Effector CD4-positive, alpha-beta T cell (primary cell): ENCODE measurements at regions not wholly inside any gene's neighbourhood (a gene's known extent, or its start where the extent isn't known, plus 50 kb on each side); places are given as distances from the start of the nearest gene placed in this dataset.

Experiments used
- DNase-seq: peaks from one replicate; pipeline ENCODE4 v3.0.0-alpha.2; 2020

GRCh38 chr15:98203872-98204660 is 243.6 kb downstream of the ARRDC4 start:
- DNase-seq: no peak

DNA sequence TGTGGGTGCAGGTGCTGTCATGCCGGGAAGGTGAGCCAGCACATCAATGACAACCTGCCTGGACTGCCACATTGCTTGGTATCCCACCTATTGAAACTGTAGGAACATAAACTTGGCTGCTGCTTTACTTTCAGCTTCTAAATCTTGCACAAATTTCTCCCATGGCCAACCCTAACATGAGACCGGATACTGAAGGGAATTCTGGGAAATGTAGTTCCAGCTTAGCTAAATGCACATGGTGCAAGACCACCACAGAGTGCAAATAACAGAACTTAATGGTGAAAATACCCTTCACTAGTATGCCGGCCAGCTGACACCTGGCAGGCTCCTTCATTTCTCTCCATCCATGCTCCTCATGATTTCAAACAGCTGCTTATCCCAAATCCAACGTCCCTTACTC is 247.4 kb downstream of the ARRDC4 start:
- DNase-seq: no peak

DNA sequence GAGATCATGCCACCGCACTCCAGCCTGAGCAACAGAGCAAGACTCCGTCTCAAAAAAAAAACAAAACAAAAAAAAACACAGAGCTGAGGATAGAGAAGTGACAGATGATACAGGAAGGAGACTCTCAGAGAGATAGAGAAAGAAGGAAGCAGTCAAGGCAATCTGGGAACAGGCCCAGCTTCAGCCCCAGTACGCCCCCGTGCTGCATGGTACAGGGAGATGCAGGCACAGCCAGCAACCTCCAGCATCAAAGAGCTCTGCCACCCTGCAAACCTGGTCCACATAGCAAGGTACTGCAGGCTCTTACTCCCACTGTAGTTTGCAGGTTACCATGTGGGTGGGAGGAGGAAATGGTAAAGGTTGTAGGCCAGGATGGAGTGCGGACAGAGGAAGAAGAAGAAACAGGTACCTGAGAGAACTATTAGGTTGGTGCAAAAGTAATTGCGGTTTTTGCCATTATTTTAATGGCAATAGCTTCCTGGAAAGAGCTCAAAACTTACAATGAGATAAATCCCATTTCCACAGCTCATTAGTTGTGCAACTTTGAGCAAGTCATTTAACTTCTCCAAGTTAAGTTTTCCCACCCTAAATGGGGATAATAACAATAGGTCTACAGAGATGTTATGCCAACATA is 253.0 kb downstream of the ARRDC4 start:
- no peak for DNase-seq

GRCh38 chr15:98216166-98216565 is 255.7 kb downstream of the ARRDC4 start:
- no peak for DNase-seq

GRCh38 chr15:98217356-98217755 is 256.9 kb downstream of the ARRDC4 start:
- DNase-seq: no peak

DNA sequence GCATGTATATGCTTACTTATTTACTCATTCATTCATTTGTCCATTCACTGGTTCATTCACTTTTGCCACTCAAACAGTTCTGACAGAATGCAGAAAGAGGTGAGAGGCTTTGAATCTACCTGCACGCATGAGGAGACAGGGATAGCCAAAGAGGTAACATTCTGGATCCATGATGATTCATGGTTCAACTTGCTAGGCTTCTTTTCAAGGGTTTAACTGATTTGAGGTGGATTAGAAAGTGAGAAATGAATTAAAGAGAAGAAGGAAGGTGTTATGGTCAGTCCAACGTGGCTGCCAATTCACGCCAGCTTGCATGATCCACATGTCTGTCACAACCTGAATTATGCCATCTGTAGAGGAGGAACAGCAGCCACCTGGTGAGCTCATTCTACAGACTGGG is 260.6 kb downstream of the ARRDC4 start:
- no peak for DNase-seq

DNA sequence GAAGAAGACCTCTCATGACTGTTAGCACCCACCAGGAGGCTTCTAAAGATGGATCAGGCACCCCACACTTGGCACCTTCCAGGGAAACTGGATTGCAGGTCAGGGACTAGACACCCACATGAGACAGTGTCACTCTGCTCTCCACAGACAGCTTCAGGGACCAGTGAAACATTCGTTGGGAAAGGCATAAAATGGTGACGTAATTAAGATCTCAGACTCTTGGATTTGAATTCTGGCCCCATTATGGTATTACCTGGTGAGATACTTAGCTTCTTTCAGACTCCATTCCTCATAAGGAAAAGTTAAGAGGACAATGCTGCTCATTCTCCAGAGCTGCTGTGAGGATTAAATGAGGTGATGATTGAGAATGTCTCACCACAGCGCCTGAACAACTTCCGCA is 261.1 kb downstream of the ARRDC4 start:
- DNase-seq: no peak

- no peak for DNase-seq
These were observed 265.6 kb downstream of the ARRDC4 start for GRCh38 chr15:98226149-98226548.

GRCh38 chr15:98226578-98226977 is 266.1 kb downstream of the ARRDC4 start:
- no peak for DNase-seq

- no peak for DNase-seq
These were observed 268.3 kb downstream of the ARRDC4 start for GRCh38 chr15:98228846-98229245.

DNA sequence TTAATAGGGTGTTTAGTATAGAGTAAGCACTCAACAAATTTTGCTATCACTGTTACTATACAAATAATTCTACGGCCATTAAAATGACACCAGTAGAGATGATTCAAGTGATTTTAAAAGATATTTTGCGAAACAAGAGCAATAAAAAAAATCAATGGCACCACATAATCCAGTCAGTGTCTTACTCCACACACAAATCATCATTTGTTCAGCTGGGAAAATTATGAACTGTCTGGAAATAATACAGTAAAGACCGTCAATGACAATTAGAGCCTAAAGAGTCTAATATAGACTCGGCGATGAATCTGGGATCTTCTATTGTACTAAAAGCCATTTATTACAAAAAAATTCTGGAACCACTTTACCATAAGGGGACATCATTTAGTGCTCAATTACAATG is 270.5 kb downstream of the ARRDC4 start:
- DNase-seq: no peak

- no peak for DNase-seq
These were observed 271.4 kb downstream of the ARRDC4 start for GRCh38 chr15:98231696-98232440.

- DNase-seq: no peak
These were observed 272.3 kb downstream of the ARRDC4 start for GRCh38 chr15:98232761-98233160.

DNA sequence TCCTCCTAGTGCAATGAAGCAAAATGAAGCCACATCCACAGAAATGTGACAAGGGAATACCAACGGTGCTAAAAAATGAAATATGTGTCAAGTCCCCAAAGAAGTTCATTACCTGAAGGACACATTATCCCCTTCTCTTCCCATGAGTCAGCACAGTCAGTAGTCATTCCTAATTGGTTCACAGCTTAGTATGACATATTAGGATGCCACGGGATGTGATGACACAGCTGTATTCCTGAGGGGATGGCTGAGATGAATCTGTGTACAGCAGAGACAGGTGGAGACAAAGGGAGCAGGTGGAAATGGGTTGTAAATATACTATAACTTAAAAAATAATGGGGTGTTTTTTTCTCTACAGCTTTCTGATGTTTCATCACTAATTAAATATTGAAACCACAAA is 273.4 kb downstream of the ARRDC4 start:
- no peak for DNase-seq

GRCh38 chr15:98240303-98240702 is 279.8 kb downstream of the ARRDC4 start:
- no peak for DNase-seq

DNA sequence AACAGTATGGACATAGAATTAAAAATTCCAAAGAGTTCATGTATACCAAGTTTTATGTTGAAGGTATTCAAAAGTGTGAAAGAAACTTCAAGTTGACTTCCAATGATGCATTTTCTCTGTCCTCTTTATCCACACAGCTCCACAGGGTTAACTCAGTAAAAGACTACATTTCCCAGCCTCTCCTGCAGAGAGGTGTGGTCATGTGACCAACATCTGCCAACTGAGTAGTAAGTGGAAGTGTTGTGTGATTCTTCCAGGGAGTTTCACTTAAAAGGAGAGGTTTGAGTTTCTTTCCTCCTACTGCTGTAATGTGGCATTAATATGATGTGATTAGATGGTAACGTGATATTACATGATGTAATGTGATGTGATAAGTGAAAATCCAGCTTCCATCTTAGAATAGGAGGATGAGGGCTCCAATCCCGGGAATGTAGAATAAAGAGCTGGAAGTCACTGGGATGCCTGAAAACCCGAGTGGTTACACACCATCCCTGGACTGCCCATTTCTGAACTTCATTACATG is 280.6 kb downstream of the ARRDC4 start:
- no peak for DNase-seq

DNA sequence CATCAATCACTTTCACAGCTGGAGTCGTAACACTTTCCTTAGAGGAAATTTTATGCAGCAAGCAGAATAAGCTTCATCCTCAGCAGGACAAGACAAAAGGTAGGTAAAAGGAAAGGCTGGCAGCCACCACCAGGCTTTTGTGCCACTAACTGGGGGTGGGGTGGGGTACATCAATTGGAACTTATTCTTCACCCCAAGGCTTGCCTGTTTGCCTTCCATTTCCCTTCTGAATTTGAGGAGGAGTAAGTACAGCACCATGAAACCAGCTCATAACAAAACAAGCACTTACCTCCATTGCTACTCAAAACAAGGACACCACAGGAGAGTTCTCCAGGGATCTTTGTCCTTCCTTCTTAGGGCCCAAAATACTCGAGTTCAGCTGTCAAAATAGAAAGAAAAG is 296.8 kb downstream of the ARRDC4 start:
- DNase-seq: no peak

- DNase-seq: no peak
These were observed 303.3 kb downstream of the ARRDC4 start for GRCh38 chr15:98263787-98264186.

GRCh38 chr15:98266295-98266694 is 305.8 kb downstream of the ARRDC4 start:
- no peak for DNase-seq

DNA sequence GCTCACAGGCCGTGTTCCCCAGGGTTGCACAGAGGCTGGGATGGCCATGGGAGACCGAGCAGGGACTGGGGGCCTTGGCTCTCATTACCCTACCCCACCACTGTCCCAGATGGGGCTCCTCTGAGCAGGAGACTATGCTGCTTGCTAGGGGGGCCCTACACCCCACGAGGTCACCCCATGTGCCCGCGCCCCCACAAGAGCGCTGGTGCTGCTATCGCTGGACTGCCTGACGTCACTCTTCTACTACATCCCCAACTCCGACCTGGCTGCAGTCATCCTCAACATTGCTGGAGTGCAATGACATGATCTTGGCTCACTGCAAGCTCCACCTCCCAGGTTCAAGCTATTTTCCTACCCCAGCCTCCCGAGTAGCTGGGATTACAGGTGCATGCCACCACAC is 307.7 kb downstream of the ARRDC4 start:
- DNase-seq: no peak

- DNase-seq: no peak
These were observed 312.1 kb downstream of the ARRDC4 start for GRCh38 chr15:98272625-98273024.

DNA sequence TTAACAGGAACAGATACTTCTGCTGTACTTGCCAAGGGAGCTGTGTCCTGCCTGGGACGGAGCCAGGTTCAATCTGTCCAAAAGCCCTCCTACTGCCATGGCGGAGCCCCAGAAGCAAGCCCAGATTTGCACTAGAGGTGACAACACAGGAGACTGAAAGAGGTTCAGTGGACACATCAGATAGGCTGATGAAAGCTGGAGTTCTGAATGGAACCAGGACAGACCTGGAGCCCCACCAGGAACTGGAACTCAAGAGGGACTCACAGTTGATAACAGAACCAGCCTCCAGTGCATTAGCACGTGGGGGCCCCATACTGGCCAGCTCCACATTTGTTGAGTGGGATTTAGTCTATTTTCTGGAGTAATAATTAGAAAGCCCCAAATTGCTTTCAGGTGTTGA is 315.5 kb downstream of the ARRDC4 start:
- no peak for DNase-seq

GRCh38 chr15:98277602-98278001 is 317.1 kb downstream of the ARRDC4 start:
- no peak for DNase-seq
